Fibroblast of skin of right quadriceps (primary cell): ENCODE measurements at regions not wholly inside any gene's neighbourhood (a gene's known extent, or its start where the extent isn't known, plus 50 kb on each side); places are given as distances from the start of the nearest gene placed in this dataset.
A peak's percentile ranks its signal among the peaks of the same experiment; 100 is the strongest.
"Not testable (repeated sequence)": the region's sequence is repeated elsewhere in the genome, so short reads cannot be mapped to it uniquely, and the experiment has no call there.

ENCODE experiments used
- DNase-seq: peaks from one replicate; pipeline ENCODE4 v3.0.0-alpha.2; 2013

DNA sequence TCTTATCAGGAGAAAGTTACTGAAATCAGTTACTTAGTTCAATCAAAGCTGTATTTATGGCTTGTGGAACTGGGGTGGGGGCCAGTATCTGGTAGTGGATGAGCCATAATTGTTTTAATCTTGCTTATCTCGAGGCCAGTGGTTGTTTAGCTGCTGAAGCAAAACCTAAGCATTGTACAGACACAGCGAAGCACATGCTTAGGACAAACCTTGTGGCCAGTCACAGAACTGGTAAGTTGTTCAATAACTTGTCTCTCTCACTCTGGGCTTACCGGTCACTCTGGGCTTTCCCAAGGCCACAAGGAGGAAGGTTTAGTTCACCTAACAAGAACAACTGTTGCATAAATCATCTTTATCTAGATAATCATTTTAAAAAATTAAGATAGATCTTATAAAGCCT, 296.6 kb upstream of the NETO1 start:
- no peak for DNase-seq

GRCh38 chr18:73163236-73163635, 295.4 kb upstream of the NETO1 start:
- DNase-seq = no peak

DNA sequence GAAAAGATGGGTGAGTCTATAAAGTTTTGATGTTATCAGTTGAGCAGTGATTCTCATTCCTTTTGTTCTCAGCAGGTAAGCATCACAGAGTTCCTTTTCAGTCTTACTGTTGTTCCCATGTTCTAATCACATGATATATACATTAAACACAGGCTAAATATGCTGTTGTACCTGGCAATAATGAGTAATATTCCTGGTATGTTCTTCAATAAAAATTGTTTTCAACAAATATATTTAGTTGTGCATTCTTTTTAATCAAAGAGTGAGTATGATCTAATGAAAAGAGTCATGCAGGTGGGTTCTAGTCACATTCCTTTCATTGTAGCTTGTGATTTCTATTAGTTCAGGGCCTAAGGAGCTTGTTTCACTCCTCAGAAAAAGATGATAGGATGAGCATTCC, 288.3 kb upstream of the NETO1 start:
- no peak for DNase-seq

GRCh38 chr18:73153271-73153670, 285.5 kb upstream of the NETO1 start:
- peak; percentile 67 for DNase-seq

DNA sequence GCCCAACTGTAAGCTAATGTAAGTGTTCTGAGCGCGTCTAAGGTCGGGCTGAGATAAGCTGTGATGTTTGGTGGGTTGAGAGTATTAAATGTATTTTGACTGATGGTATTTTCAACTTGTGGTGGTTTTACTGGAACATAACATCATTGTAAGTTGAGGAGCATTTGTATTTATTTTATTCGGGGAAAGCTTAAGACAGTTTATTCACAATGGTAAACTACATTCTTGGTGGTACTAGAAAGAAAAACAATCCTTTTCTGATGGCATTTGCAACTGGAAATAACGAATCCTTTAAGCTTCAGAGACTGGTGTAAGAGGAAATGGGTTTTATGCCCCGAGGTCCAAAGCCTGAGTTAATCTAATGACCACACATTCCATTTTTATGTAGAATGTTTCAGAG, 283.3 kb upstream of the NETO1 start:
- no peak for DNase-seq

- DNase-seq = no peak
Measured at GRCh38 chr18:73150199-73150598, 282.4 kb upstream of the NETO1 start.

DNA sequence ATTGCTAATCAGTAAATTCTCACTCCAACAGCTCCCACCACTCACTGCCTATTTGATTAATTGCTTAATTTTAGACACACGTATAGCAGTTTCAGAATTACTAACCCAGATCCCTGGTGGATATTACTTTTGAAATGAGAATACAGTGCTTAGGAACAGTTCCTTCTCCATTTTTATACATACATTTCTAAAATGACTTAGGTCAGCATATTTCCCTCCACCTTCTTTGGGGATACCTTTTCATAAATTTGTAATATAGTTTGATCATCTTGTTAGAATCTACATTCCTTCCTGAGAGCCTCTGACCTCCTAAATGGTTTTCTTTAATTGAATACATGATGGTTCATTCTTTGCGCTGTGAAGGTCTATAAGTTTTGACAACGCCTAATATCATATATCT, 279.8 kb upstream of the NETO1 start:
- DNase-seq = no peak

- no peak for DNase-seq
Measured at GRCh38 chr18:73144030-73144429, 276.2 kb upstream of the NETO1 start.

DNA sequence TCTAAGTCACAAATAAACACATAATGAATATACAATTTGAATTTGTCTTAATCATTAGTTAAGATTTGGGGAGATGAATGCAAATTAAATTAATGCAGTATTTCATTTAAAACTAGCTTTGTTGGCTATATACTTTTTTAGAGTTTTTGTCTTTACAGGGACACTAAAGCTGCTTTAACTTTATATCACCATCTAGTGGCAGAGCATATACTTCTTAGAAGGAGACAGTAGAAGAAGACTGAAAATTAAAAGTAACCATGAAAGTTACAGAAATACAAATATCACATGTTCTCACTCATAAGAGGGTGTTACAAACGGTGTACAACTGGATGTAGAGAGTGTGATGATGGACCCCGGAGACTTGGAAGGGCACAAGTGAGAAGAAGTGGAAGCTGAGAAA, 268.3 kb upstream of the NETO1 start:
- DNase-seq = no peak

DNA sequence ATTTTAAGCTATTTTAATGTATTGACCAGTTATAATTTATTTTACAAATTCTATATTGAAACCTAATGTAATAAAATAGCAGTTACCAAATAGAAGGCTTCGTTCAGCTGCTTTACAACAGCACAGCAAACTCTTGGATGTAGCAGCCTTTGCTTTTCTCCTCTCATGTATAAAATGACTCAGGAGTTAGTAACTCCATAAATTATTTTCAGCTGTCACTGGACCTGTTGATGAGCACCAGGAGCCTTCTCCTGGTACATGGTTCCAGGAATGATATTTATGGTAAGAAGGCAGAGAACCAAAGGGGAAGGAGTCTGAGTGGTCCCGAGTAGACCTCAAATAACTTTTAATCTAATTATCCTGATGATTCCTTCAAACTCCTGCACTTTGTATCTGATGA, 256.4 kb upstream of the NETO1 start:
- peak; percentile 65 for DNase-seq

- no peak for DNase-seq
Measured at GRCh38 chr18:73121207-73121606, 253.4 kb upstream of the NETO1 start.

DNA sequence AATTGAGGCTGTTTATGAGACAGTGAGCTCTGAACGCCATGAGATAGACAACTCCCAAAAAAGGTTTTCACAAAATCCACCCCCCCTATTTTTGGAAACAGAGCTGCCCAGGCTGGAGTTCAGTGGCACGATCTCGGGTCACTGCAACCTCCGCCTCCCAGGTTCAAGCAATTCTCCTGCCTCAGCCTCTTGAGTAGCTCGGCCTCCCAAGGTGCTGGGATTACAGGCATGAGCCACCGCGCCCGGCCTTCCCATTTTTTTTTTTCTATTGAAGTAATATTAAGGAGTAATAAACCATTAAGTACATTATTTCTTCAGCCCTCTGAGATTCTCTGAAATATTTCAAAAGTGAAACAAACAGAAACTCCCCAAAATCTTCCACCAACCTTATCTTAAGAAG, 252.8 kb upstream of the NETO1 start:
- DNase-seq = no peak

DNA sequence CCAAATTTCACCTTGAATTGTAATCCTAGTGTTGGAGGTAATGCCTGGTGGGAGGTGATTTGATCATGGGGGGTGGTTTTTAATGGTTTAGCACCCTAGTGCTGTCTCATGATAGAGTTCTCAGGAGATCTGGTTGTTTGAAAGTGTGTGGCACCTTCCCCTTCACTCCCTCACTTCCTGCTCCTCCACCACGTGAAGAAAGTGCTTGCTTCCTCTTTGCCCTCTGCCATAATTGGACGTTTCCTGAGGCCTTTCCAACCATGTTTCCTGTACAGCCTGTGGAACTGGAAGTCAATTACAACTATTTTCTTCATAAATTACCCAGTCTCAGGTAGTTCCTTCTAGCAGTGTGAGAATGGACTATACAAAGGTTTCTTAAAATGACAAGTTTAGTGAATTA, 251.8 kb upstream of the NETO1 start:
- no peak for DNase-seq

GRCh38 chr18:73118121-73118816, 250.5 kb upstream of the NETO1 start:
- DNase-seq = peak; percentile 74

DNA sequence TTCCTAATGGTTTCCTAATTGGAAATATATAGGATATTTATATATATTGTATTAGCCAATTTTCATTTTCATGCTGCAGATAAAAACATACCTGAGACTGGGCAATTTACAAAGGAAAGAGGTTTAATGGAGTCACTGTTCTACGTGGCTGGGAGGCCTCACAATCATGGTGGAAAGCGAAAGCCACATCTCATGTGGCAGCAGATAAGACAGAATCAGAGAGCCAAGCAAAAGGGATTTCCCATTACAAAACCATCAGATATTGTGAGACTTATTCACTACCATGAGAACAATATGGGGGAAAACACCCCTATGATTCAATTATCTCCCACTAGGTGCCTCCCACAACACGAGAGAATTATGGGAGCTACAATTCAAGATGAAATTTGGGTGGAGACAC, 242.5 kb upstream of the NETO1 start:
- DNase-seq = no peak

- DNase-seq = no peak
Measured at GRCh38 chr18:73101977-73102376, 234.2 kb upstream of the NETO1 start.

GRCh38 chr18:73101491-73101890, 233.7 kb upstream of the NETO1 start:
- DNase-seq = not testable (repeated sequence)

DNA sequence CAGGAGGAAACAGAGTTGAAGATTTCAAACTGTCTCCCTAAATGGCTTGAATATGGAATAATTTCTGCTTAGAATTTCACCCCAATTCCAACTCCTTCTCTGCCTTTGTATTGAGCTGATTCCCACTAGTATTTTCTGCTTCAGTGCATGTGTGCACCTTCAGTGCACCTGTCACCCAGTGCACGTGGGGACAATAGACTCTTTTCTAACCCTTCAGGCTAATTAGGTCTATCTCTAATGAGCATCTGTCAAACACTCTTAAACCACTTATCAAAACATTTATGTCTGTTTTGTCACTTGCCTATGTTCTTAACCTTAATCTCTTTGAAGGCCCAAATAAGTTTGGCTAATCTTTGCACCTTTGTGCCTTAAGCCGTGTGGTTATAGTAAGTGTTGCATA, 232.0 kb upstream of the NETO1 start:
- DNase-seq = no peak

GRCh38 chr18:73093687-73094250, 226.0 kb upstream of the NETO1 start:
- peak; percentile 31 for DNase-seq

DNA sequence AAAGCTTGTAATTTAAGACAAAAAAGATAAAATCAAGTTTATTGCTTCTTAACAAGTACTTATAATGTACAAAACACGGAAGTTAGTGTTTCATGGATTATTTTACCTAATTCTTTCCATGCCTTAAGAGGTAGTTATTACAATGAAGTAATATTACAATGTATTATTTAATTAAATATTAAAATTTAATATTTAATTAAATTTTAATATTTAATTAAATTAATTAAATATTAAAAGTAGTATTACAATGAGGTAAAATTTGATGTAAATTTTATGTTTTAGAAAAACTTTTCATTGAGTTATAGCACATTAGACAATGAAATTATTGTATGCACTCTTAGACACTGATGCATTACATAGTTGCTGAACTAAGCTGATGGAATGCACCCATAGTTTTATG, 220.7 kb upstream of the NETO1 start:
- DNase-seq = no peak

DNA sequence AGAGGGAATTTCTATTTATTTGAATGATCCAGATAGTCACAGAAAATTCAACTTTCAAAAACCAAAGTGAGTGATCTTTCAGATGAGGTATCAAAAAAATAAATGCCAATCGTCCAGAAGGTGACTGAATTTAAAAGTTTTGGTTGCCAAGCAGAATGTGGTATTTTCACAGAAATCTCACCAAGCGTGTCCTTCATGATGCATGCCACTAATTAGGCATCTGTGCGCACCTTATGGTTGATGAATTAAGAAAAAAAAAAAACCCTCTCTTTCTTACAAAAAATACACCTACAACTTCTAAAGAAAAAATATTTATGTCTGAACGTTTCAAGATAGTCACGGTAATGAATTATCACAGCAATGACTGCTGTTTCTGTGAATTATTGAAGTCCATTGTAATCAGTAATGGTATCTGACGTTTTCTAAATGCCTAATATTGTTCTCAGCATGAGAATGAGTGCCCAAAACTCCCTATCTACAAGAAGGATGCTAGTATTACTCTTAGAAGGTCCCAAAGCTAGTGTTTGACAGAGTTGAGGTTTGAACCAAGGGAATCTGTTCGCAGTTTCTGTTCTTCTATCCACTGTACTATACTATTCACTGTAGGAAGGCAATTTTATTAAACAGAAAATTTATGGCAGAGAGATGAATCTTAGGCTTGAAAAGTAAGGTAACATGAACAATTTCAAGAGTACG, 219.6 kb upstream of the NETO1 start:
- no peak for DNase-seq

- DNase-seq = no peak
Measured at GRCh38 chr18:73079920-73080319, 212.1 kb upstream of the NETO1 start.

DNA sequence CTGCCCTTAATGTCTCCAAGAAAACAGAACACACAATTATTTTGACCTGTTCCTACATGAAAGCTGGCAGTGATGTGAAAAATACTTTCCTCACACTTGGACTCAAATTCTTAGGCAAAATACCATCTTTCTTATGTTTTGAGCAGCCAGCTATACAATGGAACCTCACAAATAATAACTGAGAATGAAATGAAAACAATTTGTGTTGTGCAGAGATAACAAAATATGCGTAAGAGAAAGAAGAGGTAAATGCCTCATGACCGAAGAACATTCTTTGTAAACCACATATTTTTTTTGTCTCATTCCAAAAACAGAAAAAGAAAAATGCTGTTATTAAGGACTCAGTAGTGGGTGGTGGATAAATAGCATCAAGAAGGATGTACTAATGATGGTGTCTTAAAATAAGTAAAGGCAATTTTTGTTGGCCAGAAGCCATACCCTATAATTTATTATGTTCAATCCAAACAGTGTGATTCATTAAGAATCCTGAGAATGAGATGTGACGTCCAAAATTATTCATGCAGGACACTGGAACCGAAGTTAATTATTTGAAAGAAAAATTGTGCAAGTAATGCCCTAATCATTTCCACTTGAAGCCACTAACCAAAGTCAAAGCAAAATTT, 193.0 kb upstream of the NETO1 start:
- DNase-seq = peak; percentile 62

- DNase-seq = no peak
Measured at GRCh38 chr18:73059280-73059679, 191.5 kb upstream of the NETO1 start.
